ENCODE measurements at regions not wholly inside any gene's neighbourhood (a gene's known extent, or its start where the extent isn't known, plus 50 kb on each side); places are given as distances from the start of the nearest gene placed in this dataset.

DNA sequence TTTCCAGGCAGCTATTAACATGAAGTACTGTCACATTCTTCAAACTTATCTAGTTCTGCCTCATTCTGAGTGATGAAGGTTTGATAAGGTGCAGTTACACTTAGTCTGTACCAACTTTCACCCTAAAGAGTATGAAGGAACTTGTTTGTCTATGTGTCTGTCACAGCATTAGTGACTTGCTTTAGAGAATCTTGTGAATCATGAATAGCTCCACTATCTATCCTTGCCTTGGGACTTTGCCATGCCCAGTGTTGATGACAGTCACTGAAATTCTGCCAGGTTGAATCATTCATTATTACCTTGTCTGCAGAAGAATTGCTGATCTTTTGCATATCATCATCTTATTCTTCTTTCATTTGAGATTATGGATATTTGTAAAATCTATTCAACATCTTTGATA, 50.9 kb upstream of the A1CF start:
- TF ChIP-seq, protein P1, sequence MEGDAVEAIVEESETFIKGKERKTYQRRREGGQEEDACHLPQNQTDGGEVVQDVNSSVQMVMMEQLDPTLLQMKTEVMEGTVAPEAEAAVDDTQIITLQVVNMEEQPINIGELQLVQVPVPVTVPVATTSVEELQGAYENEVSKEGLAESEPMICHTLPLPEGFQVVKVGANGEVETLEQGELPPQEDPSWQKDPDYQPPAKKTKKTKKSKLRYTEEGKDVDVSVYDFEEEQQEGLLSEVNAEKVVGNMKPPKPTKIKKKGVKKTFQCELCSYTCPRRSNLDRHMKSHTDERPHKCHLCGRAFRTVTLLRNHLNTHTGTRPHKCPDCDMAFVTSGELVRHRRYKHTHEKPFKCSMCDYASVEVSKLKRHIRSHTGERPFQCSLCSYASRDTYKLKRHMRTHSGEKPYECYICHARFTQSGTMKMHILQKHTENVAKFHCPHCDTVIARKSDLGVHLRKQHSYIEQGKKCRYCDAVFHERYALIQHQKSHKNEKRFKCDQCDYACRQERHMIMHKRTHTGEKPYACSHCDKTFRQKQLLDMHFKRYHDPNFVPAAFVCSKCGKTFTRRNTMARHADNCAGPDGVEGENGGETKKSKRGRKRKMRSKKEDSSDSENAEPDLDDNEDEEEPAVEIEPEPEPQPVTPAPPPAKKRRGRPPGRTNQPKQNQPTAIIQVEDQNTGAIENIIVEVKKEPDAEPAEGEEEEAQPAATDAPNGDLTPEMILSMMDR (IDR thresholded peaks at IDR 0.05; ENCODE audit: low read depth, low read length, missing control alignments): no peak
- H3K4me3 ChIP-seq (ENCODE audit: low read depth, low read length): no peak overlapping the region
- DNase-seq (ENCODE audit: low read depth): no peak

DNA sequence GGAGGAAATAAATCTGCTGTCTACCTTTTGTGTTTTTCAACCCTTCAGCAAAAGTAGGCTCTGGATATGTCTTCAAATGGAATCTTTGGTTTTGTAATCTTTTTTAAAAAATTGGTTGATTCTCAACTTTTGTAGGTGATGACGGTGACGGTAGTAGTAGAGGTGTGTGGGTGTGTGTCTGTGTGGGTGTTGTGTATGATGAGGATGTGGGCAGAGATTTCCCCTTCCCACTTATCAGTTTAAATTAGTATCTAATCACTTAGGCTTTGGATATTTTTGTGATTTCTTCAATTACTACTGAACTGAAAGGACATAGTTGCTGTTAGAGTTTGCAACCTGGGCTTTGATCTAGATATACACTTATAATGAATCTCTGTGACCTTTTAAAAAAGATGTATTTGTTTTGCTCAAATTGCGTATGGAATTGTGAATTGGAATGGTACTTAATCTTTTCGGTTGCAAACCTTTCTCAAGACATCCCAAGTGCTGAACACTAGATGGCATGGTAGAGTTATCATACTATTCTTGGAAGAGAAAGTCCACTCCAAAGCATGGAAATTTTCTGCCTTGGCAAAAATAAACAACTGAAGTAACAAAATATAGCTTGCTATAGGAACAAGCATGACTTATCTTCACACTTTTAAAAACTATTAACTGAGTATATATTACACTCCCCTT, 51.9 kb upstream of the A1CF start:
- no peak for DNase-seq (ENCODE audit: low read depth)
- H3K4me3 ChIP-seq (ENCODE audit: low read depth, low read length): no peak overlapping the region
- TF ChIP-seq, protein P1 (IDR thresholded peaks at IDR 0.05; ENCODE audit: low read depth, low read length, missing control alignments): peak; percentile 43

DNA sequence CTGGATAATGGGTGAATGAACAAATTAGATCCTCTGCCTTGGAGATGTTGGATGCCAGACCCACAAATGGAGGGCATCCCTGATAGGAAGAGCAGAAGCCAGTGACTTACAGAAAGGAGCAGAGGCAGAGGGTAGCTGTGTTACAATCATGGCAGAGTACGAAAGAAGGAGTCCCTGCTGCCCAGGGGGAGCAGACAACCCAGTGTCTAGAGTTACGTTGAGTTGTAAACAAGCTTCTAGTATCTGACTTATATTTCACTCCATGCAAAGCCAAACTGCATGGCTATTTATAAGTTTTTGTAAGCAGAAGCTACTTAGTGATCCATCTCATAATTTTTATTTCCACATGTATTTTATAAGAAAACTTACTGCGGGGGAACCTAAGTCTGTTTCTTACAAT, 56.2 kb upstream of the A1CF start:
- TF ChIP-seq, protein P1 (IDR thresholded peaks at IDR 0.05; ENCODE audit: low read depth, low read length, missing control alignments): no peak
- no peak overlapping the region for H3K4me3 ChIP-seq (ENCODE audit: low read depth, low read length)
- no peak for DNase-seq (ENCODE audit: low read depth)

DNA sequence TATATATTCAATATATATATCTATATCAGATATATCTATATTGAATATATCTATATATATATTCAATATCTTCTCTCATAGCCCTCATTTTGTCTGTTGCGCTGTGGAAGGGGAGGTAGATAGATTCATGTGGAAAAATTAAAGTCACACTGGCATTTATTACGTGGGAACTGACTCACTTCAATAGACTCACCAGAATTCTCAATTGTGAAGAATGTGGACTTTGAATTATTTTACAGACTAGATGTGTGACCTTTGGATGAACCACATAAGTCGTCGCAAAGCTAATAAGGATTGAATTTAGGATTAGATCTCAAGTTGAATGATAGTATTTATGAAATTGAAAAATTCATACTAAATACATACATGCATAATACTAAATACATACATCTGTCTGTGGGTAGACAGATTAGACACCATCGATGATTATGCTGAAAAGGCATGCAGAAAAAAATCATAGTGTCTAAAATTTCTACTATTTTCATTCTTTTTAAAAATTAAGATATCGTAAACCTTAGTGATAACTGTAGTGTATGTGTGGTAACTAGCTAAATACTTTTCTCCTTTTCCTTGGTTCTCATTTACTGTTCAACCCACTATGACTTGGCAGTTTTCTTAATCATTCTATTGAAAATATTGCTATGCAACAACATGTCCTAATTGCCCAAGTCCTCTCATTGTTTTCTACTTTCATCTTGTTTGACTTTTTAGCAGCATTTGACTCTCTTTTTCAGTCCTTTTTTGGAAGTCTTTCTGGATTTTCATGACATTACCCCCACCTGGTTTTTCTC, 61.8 kb upstream of the A1CF start:
- TF ChIP-seq, protein P1 (IDR thresholded peaks at IDR 0.05; ENCODE audit: low read depth, low read length, missing control alignments): no peak
- no peak for DNase-seq (ENCODE audit: low read depth)
- H3K4me3 ChIP-seq (ENCODE audit: low read depth, low read length): no peak overlapping the region

DNA sequence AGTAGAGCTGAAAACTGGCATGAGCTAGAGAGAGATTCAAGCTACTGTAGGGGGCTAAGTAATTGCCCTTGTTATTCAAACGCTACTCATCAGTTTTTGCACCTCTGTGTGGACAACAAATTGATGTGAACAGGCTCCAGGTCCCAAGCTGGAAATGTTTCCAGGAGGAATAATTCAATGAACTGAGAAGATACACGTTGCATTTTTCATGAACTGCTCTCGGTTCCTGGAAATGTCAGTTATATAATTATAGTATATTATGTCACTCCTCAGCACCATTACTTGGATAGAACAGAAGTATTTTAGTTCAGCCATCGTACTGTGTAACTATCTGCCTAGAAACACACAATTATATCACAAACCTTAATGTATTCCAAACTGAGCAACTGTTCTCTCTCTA, 65.9 kb upstream of the A1CF start:
- TF ChIP-seq, protein P1 (IDR thresholded peaks at IDR 0.05; ENCODE audit: low read depth, low read length, missing control alignments): no peak
- no peak for DNase-seq (ENCODE audit: low read depth)
- no peak overlapping the region for H3K4me3 ChIP-seq (ENCODE audit: low read depth, low read length)

DNA sequence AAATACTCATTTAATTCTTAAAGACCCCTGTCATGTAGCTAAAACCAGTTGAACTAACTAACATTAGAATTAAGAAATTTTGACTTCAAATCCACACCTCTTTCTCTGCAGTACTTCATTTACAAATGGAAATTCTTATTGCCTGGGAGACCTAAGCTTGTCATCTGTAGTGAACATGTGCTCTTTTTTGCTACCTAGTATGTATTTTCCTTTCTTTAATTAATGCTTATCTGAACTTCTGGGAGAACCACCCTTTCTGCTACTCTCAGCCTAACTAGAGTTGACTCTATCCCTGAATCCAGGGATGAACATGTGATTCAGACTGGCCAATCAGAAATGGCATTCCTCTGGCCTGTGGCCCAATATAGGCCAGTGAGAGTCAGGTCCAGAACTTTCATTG, 75.9 kb upstream of the A1CF start:
- TF ChIP-seq, protein P1 (IDR thresholded peaks at IDR 0.05; ENCODE audit: low read depth, low read length, missing control alignments): no peak
- no peak for DNase-seq (ENCODE audit: low read depth)
- no peak overlapping the region for H3K4me3 ChIP-seq (ENCODE audit: low read depth, low read length)

Measured in GM12864 (cell line).